ENCODE measurements at regions not wholly inside any gene's neighbourhood (a gene's known extent, or its start where the extent isn't known, plus 50 kb on each side); places are given as distances from the start of the nearest gene placed in this dataset.

DNA sequence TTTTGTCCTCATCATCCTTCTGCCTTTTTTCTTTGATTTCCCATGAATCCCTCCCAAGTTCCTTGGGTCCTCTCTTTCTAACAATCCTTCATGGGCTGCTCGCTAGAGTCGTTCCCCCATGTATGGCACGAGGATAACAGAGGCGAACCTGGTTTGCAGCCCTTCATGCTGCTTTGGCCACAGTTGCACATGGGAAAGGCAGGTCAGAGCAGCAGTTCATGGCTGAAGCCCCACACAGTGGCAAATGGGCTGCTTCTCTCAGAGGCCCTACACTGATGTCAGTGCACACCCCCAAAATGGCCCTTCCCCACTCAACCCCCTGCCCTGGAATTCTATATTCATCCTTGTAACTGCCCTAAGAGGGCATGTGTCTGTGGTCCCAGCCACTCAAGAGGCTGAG, 335.4 kb upstream of the IGF1R start:
- H3K27ac Mint-ChIP-seq: no peak overlapping the region
- H3K27me3 ChIP-seq (ENCODE audit: insufficient read depth, low read length, poor library complexity, severe bottlenecking): no peaks in the 10 kb centered on the region
- H3K27me3 Mint-ChIP-seq: peaks cover 0 to 4% of the 10 kb centered on the region in 2 donors
- no peaks in the 10 kb centered on the region for H3K4me1 ChIP-seq (ENCODE audit: insufficient read depth, low read length)
- H3K27ac ChIP-seq (ENCODE audit: low read depth, low read length): no peak overlapping the region
- H3K9me3 ChIP-seq (ENCODE audit: low read length): no peaks in the 10 kb centered on the region
- peaks cover 0 to 4% (median 0%) of the 10 kb centered on the region in 3 donors for H3K4me1 Mint-ChIP-seq
- no peak overlapping the region for H3K4me3 Mint-ChIP-seq
- ChIA-PET CTCF (interaction anchor here (1.2 kb wide), 1 partner anchor 9 kb away, joined by 3 read pairs; no protein-coding TSS in a partner anchor), POLR2A (no interaction called here)
- H3K36me3 Mint-ChIP-seq: no peaks in the 10 kb centered on the region
- no peak overlapping the region for H3K4me3 ChIP-seq (ENCODE audit: low read length)
- H3K36me3 ChIP-seq (ENCODE audit: insufficient read depth, low read length): no peaks in the 10 kb centered on the region
- DNase-seq: no peak
- H3K9me3 Mint-ChIP-seq: peaks cover 0 to 7% (median 0%) of the 10 kb centered on the region in 5 donors

DNA sequence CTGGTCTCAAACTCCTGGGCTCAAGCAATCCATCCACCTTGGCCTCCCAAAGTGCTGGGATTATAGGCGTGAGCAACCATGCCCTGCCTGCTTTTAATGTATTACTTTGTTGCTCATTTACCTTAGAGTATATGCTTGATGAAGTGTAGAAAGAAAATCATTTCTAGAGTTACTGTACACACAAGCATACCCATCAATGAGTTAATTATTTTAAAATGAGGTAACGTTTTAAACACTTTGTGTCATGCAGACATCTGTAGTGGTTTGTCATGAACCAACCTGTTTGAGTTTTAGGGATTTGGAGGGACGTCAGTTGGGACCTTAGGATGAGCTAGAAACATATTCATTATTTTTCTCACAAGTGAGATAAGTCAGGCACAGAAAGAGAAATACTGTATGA, 332.4 kb upstream of the IGF1R start:
- Mint-ChIP-seq H3K4me3 (no peak overlapping the region), H3K36me3 (no peaks in the 10 kb centered on the region), H3K4me1 (peaks cover 0 to 4% (median 0%) of the 10 kb centered on the region in 3 donors), H3K27me3 (peaks cover 0 to 6% of the 10 kb centered on the region in 2 donors), H3K9me3 (peaks cover 1 to 10% (median 3%) of the 10 kb centered on the region in 5 donors), H3K27ac (no peak overlapping the region)
- Histone ChIP-seq H3K27ac (ENCODE audit: low read depth, low read length) (no peak overlapping the region), H3K9me3 (ENCODE audit: low read length) (no peaks in the 10 kb centered on the region), H3K27me3 (ENCODE audit: insufficient read depth, low read length, poor library complexity, severe bottlenecking) (no peaks in the 10 kb centered on the region), H3K4me3 (ENCODE audit: low read length) (no peak overlapping the region), H3K4me1 (ENCODE audit: insufficient read depth, low read length) (no peaks in the 10 kb centered on the region), H3K36me3 (ENCODE audit: insufficient read depth, low read length) (no peaks in the 10 kb centered on the region)
- ChIA-PET POLR2A (no interaction called here), CTCF (no interaction called here)
- no peak for DNase-seq

DNA sequence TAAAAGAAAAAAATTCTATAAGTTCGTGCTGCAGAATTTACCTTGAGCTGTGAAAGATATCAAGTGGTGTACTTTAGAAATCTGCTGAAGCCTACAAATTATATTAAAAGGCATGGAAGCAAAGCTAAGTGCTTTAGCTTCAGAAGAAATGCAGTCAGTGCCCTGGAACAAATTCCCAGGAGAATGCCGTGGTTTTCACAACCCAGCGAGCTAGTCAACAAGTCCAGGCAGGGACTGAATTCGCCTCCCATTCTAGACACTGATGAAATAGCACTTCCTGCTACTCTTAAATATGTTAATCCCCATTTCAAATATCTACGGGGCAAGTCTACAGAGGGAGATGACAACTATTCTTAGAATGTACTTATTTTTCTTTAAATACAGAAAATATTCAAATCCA, 326.4 kb upstream of the IGF1R start:
- H3K27ac ChIP-seq (ENCODE audit: low read depth, low read length): no peak overlapping the region
- CTCF ChIA-PET: interaction anchor here (1.1 kb wide), 1 partner anchor 9 kb away, joined by 3 read pairs; no protein-coding TSS in a partner anchor
- no peak for DNase-seq
- POLR2A ChIA-PET: no interaction called here
- no peaks in the 10 kb centered on the region for H3K36me3 Mint-ChIP-seq
- no peak overlapping the region for H3K4me3 ChIP-seq (ENCODE audit: low read length)
- peaks cover 0 to 2% of the 10 kb centered on the region in 2 donors for H3K27me3 Mint-ChIP-seq
- H3K9me3 Mint-ChIP-seq: peaks cover 3 to 10% (median 7%) of the 10 kb centered on the region in 5 donors
- H3K9me3 ChIP-seq (ENCODE audit: low read length): no peaks in the 10 kb centered on the region
- H3K4me3 Mint-ChIP-seq: no peak overlapping the region
- no peaks in the 10 kb centered on the region for H3K4me1 Mint-ChIP-seq
- H3K27ac Mint-ChIP-seq: no peak overlapping the region
- no peaks in the 10 kb centered on the region for H3K27me3 ChIP-seq (ENCODE audit: insufficient read depth, low read length, poor library complexity, severe bottlenecking)
- H3K36me3 ChIP-seq (ENCODE audit: insufficient read depth, low read length): no peaks in the 10 kb centered on the region
- no peaks in the 10 kb centered on the region for H3K4me1 ChIP-seq (ENCODE audit: insufficient read depth, low read length)

DNA sequence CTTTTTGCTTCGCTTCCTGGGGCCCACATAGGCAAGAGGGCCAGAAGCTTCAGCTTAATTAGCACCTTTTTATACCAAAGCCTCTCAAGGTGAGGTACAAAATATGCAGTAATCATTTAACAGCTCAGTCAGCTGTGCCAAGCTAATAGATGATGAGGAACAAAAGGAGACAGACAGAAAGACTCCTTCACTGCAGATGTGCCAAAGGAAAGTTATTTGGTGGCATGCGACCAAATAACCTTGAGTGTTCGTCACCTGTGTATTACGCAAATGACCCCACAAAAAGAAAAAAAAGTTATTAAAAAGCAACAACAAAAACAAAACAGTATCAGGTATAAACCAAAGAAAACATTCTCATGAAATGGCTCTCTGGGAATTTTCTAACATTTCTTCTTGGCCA, 325.8 kb upstream of the IGF1R start:
- H3K36me3 Mint-ChIP-seq: no peaks in the 10 kb centered on the region
- CTCF ChIA-PET: interaction anchor here (1.1 kb wide), 1 partner anchor 10 kb away, joined by 3 read pairs; no protein-coding TSS in a partner anchor
- H3K27me3 Mint-ChIP-seq: peaks cover 0 to 2% of the 10 kb centered on the region in 2 donors
- H3K9me3 ChIP-seq (ENCODE audit: low read length): no peaks in the 10 kb centered on the region
- H3K4me1 Mint-ChIP-seq: no peaks in the 10 kb centered on the region
- no peak for DNase-seq
- H3K36me3 ChIP-seq (ENCODE audit: insufficient read depth, low read length): no peaks in the 10 kb centered on the region
- H3K27ac ChIP-seq (ENCODE audit: low read depth, low read length): no peak overlapping the region
- no peak overlapping the region for H3K4me3 ChIP-seq (ENCODE audit: low read length)
- POLR2A ChIA-PET: no interaction called here
- no peak overlapping the region for H3K27ac Mint-ChIP-seq
- no peaks in the 10 kb centered on the region for H3K27me3 ChIP-seq (ENCODE audit: insufficient read depth, low read length, poor library complexity, severe bottlenecking)
- peaks cover 3 to 10% (median 9%) of the 10 kb centered on the region in 5 donors for H3K9me3 Mint-ChIP-seq
- no peaks in the 10 kb centered on the region for H3K4me1 ChIP-seq (ENCODE audit: insufficient read depth, low read length)
- H3K4me3 Mint-ChIP-seq: no peak overlapping the region

DNA sequence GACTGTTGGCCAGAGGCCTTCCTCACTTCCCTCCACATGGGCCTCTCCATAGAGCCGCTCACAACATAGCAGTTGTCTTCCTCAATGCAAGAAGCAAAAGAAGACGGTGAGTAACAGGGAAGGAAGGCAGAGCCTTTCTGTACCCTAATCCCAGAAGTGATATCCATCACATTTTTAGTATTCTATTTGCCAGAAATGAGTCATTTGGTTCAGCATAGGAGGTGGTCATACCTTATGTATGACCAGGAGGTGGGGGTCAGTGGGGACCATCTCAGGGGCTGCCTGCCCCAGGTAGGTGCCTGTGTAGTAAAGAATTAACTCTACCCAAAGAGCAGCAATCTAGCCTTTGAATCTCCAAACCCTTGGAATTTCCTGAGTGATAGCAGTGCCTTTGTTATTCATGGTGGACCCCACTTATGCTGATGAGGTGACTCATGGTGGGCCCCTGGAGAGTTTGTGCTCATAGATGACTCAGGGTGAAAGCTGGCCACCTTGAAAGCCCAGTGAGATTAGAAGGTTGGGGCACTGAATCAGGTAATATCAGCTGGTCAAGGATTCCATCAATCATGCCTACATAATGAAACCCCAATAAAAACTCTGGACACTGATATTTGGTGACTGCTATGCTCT, 323.9 kb upstream of the IGF1R start:
- no peaks in the 10 kb centered on the region for H3K27me3 ChIP-seq (ENCODE audit: insufficient read depth, low read length, poor library complexity, severe bottlenecking)
- H3K9me3 ChIP-seq (ENCODE audit: low read length): no peaks in the 10 kb centered on the region
- no peak overlapping the region for H3K27ac Mint-ChIP-seq
- H3K27me3 Mint-ChIP-seq: peaks cover 0 to 2% of the 10 kb centered on the region in 2 donors
- H3K9me3 Mint-ChIP-seq: peaks cover 0 to 11% (median 3%) of the 10 kb centered on the region in 5 donors
- no peaks in the 10 kb centered on the region for H3K36me3 Mint-ChIP-seq
- H3K36me3 ChIP-seq (ENCODE audit: insufficient read depth, low read length): no peaks in the 10 kb centered on the region
- DNase-seq: no peak
- no peak overlapping the region for H3K4me3 Mint-ChIP-seq
- H3K4me1 ChIP-seq (ENCODE audit: insufficient read depth, low read length): no peaks in the 10 kb centered on the region
- H3K4me1 Mint-ChIP-seq: no peaks in the 10 kb centered on the region
- H3K27ac ChIP-seq (ENCODE audit: low read depth, low read length): no peak overlapping the region
- no peak overlapping the region for H3K4me3 ChIP-seq (ENCODE audit: low read length)
- ChIA-PET CTCF (no interaction called here), POLR2A (no interaction called here)

DNA sequence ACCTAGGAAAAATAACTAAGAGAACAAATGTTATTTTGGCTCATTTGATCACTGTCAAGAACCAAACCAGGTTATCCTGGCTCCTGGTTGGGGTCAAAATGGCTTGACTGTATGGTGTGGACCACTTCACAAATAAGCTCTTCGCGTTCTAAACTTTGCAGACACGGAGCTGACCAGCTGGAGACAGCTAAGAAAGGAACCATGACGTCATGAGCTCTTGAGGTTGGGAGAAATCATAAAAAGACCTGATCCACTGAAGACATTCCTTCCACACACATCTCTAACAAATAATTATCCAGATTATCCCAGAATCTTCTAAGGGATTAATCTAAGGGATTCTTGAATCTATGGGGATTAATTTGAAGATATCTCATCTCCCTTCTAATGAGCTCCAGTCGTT, 321.5 kb upstream of the IGF1R start:
- H3K36me3 ChIP-seq (ENCODE audit: insufficient read depth, low read length): no peaks in the 10 kb centered on the region
- H3K4me1 ChIP-seq (ENCODE audit: insufficient read depth, low read length): no peaks in the 10 kb centered on the region
- Mint-ChIP-seq H3K9me3 (peaks cover 0 to 11% (median 2%) of the 10 kb centered on the region in 5 donors), H3K27me3 (no peaks in the 10 kb centered on the region), H3K4me3 (no peak overlapping the region), H3K4me1 (no peaks in the 10 kb centered on the region), H3K27ac (no peak overlapping the region), H3K36me3 (no peaks in the 10 kb centered on the region)
- no peaks in the 10 kb centered on the region for H3K9me3 ChIP-seq (ENCODE audit: low read length)
- CTCF ChIA-PET: no interaction called here
- H3K27me3 ChIP-seq (ENCODE audit: insufficient read depth, low read length, poor library complexity, severe bottlenecking): no peaks in the 10 kb centered on the region
- H3K27ac ChIP-seq (ENCODE audit: low read depth, low read length): no peak overlapping the region
- no peak for DNase-seq
- H3K4me3 ChIP-seq (ENCODE audit: low read length): no peak overlapping the region
- POLR2A ChIA-PET: no interaction called here

DNA sequence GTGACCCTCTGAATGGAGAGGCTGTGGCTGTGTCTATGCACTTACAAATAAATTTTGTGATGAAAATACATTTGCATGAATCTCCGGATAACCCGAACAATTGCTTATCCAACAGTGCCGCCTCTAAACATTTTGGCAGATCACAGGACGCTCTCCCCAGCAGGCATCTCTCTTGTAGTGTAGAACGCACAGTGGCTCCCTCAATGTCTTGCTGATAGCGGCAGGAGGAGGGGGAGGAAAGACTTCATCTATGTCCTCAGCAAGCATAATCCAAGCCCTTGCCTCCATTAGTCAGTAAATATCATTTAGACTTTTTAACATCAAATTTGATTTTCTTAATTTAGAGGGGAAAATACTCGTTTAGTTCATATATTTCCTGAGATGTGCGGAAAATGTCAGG, 318.1 kb upstream of the IGF1R start:
- Mint-ChIP-seq H3K4me3 (no peak overlapping the region), H3K4me1 (no peaks in the 10 kb centered on the region), H3K36me3 (no peaks in the 10 kb centered on the region), H3K9me3 (peaks cover 0 to 11% (median 2%) of the 10 kb centered on the region in 5 donors), H3K27me3 (no peaks in the 10 kb centered on the region), H3K27ac (no peak overlapping the region)
- Histone ChIP-seq H3K27ac (ENCODE audit: low read depth, low read length) (no peak overlapping the region), H3K4me3 (ENCODE audit: low read length) (no peak overlapping the region), H3K27me3 (ENCODE audit: insufficient read depth, low read length, poor library complexity, severe bottlenecking) (no peaks in the 10 kb centered on the region), H3K36me3 (ENCODE audit: insufficient read depth, low read length) (no peaks in the 10 kb centered on the region), H3K9me3 (ENCODE audit: low read length) (no peaks in the 10 kb centered on the region), H3K4me1 (ENCODE audit: insufficient read depth, low read length) (no peaks in the 10 kb centered on the region)
- no peak for DNase-seq
- CTCF ChIA-PET: no interaction called here
- POLR2A ChIA-PET: no interaction called here

DNA sequence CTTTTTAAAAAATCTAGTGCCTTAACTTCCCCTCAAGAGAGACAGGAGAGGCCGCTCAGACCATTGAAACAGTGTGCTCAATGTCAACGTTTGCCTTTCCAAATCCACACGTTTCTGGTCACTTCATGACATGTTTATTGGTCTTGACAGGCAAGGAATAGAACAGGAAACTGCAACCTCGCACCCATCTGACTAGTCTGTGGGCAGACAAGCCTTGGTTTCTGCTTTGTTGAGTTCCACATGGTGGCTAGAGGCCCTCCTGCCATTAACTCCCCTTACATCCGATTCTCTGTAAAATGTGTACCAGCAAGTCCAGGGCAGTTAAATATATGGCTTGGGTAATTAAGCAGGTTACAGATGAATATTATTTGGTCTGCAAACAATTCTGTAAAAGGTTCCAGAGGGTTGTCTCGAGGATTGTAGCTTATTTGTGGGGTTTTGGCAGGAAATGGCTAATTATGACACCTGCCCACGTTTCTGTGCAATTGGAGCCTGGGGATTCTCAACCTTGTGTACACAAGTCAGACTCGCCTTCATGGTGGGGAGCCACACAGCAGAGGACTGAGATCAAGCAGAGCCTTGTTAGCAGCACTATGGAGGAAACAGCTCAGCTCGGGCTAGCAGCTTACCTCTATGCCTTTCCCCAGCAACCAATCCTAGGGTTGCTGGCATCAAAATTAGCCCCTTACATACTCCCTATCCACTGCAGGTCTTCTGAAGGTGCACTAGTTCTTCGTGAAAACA, 317.5 kb upstream of the IGF1R start:
- H3K27ac Mint-ChIP-seq: peak overlapping the region in 1 of 8 donors; percentile 68
- Histone ChIP-seq H3K9me3 (ENCODE audit: low read length) (no peaks in the 10 kb centered on the region), H3K4me1 (ENCODE audit: insufficient read depth, low read length) (no peaks in the 10 kb centered on the region), H3K36me3 (ENCODE audit: insufficient read depth, low read length) (no peaks in the 10 kb centered on the region), H3K27me3 (ENCODE audit: insufficient read depth, low read length, poor library complexity, severe bottlenecking) (no peaks in the 10 kb centered on the region), H3K4me3 (ENCODE audit: low read length) (no peak overlapping the region), H3K27ac (ENCODE audit: low read depth, low read length) (no peak overlapping the region)
- H3K4me3 Mint-ChIP-seq: no peak overlapping the region
- CTCF ChIA-PET: no interaction called here
- no peaks in the 10 kb centered on the region for H3K4me1 Mint-ChIP-seq
- no peaks in the 10 kb centered on the region for H3K36me3 Mint-ChIP-seq
- POLR2A ChIA-PET: no interaction called here
- H3K9me3 Mint-ChIP-seq: peaks cover 0 to 7% (median 0%) of the 10 kb centered on the region in 5 donors
- no peaks in the 10 kb centered on the region for H3K27me3 Mint-ChIP-seq
- no peak for DNase-seq

All from CD8-positive, alpha-beta memory T cell (primary cell).